HCT116 (cell line): ENCODE measurements at regions not wholly inside any gene's neighbourhood (a gene's known extent, or its start where the extent isn't known, plus 50 kb on each side); places are given as distances from the start of the nearest gene placed in this dataset.

ENCODE experiments used
- ATAC-seq: fragments of 200-7000 bp; cut with Tn5 transposase; 2 replicates; pipeline ENCODE4 v1.9.1; 2020; ENCODE audit warnings: mild to moderate bottlenecking, moderate library complexity
- BruUV-seq: library from RNA; stranded (reverse); fragments of 400-500 nt; replicated peaks from 2 replicates; lab custom pipeline; 2021; lab: Mats Ljungman, UMichigan
- CTCF ChIA-PET: fragments of 300-600 bp; sonication (Branson Sonifier 250); formaldehyde crosslinking; loops from one replicate; lab custom pipeline; 2021; ENCODE audit warnings: antibody characterized with exemption; lab: Charles Lee
- POLR2A ChIA-PET: fragments of 300-600, 350-600 bp; sonication (Branson Sonifier 250); formaldehyde crosslinking; loops from one replicate; lab custom pipeline; 2021; ENCODE audit warnings: antibody characterized with exemption; lab: Charles Lee
- RAD21 ChIA-PET, 2 experiments: fragments of 300-600 bp; sonication (Branson Sonifier 250); formaldehyde crosslinking; loops; one replicate each; lab custom pipeline; 2023; ENCODE audit warnings: low total read pairs in 2 of 2; ENCODE audit not compliant: uncharacterized antibody in 2 of 2, unreplicated experiment in 2 of 2, low non-redundant PET in 1 of 2; lab: Charles Lee
- DNase-seq: peaks from one replicate; pipeline ENCODE4 v3.0.0-alpha.2; 2010; ENCODE audit warnings: low read depth, low spot score
- H2AFZ ChIP-seq: fragments of 200-600 bp; shearing (Covaris generic), sonication (generic); 2 replicates; pipeline ENCODE4 v1.6.1; 2017; ENCODE audit warnings: low read depth, mixed run types, mixed read lengths, antibody characterized with exemption, low read length; ENCODE audit not compliant: poor library complexity, severe bottlenecking
- H3K27ac ChIP-seq: 2 replicates; pipeline ENCODE4 v1.5.1; 2012; ENCODE audit warnings: low read depth, low read length
- H3K27me3 ChIP-seq: fragments of 200-600 bp; sonication (generic); 2 replicates; pipeline ENCODE4 v1.6.1; 2016; ENCODE audit warnings: mixed run types, low read length, mixed read lengths; ENCODE audit not compliant: insufficient read depth
- H3K36me3 ChIP-seq, 2 experiments: fragments of 200-500 bp in 1 of 2; fragments of 200-600 bp in 1 of 2; sonication (Bioruptor generic) in 1 of 2; sonication (generic) in 1 of 2; 2 replicates each; pipeline versions ENCODE4 v1.5.1 to v1.6.1; 2014 to 2016; ENCODE audit warnings: low read length in 2 of 2, inconsistent platforms in 1 of 2, mixed read lengths in 1 of 2, mixed run types in 1 of 2; ENCODE audit not compliant: insufficient read depth in 2 of 2, control insufficient read depth in 1 of 2
- H3K4me1 ChIP-seq, 2 experiments: fragments of 200-600 bp in 1 of 2; sonication (generic) in 1 of 2; 2 replicates each; pipeline versions ENCODE4 v1.5.1 to v1.6.1; 2012 to 2017; ENCODE audit warnings: low read length in 2 of 2, inconsistent platforms in 1 of 2, mild to moderate bottlenecking in 1 of 2, mixed read lengths in 1 of 2, mixed run types in 1 of 2, moderate library complexity in 1 of 2; ENCODE audit not compliant: insufficient read depth in 2 of 2, control insufficient read depth in 1 of 2
- H3K4me2 ChIP-seq: fragments of 200-600 bp; sonication (generic); 2 replicates; pipeline ENCODE4 v1.6.1; 2017; ENCODE audit warnings: mixed run types, low read length, mixed read lengths
- H3K4me3 ChIP-seq, 2 experiments: fragments of 200-600 bp in 1 of 2; sonication (generic) in 1 of 2; replicated peaks in 1 of 2; 2 replicates each; pipeline ENCODE4 v1.5.1; 2011 to 2016; ENCODE audit warnings: low read length in 2 of 2, control low read depth in 1 of 2, low read depth in 1 of 2, mild to moderate bottlenecking in 1 of 2, mixed read lengths in 1 of 2, mixed run types in 1 of 2
- H3K79me2 ChIP-seq: fragments of 200-600 bp; sonication (generic); 2 replicates; pipeline ENCODE4 v1.6.1; 2017; ENCODE audit warnings: mild to moderate bottlenecking, mixed run types, low read length, moderate library complexity, mixed read lengths; ENCODE audit not compliant: insufficient read depth
- H3K9ac ChIP-seq: fragments of 200-600 bp; sonication (generic); 2 replicates; pipeline ENCODE4 v1.6.1; 2016; ENCODE audit warnings: low read length, mixed read lengths
- H3K9me2 ChIP-seq: fragments of 200-600 bp; sonication (generic), shearing (Covaris generic); 2 replicates; pipeline ENCODE4 v1.6.1; 2017; ENCODE audit warnings: mixed run types, mild to moderate bottlenecking, moderate library complexity; ENCODE audit not compliant: insufficient read depth
- H3K9me3 ChIP-seq, 2 experiments: fragments of 200-500 bp in 1 of 2; fragments of 200-600 bp in 1 of 2; sonication (Bioruptor generic) in 1 of 2; sonication (generic) in 1 of 2; 2 replicates each; pipeline ENCODE4 v1.6.1; 2014 to 2017; ENCODE audit warnings: low read length in 2 of 2, mixed read lengths in 2 of 2, inconsistent platforms in 1 of 2, low read depth in 1 of 2, mild to moderate bottlenecking in 1 of 2, mixed run types in 1 of 2, moderate library complexity in 1 of 2; ENCODE audit not compliant: control insufficient read depth in 1 of 2, insufficient read depth in 1 of 2
- H4K20me1 ChIP-seq: fragments of 200-600 bp; sonication (generic), shearing (Covaris generic); 2 replicates; pipeline ENCODE4 v1.6.1; 2017; ENCODE audit warnings: mixed run types, mild to moderate bottlenecking, moderate library complexity; ENCODE audit not compliant: insufficient read depth
- ATF3 ChIP-seq: IDR thresholded peaks from 2 replicates; pipeline ENCODE4 v1.6.1; 2012
- CBX3 ChIP-seq: IDR thresholded peaks from 2 replicates; pipeline ENCODE4 v1.6.1; 2012; ENCODE audit warnings: low read depth
- ELF1 ChIP-seq: IDR thresholded peaks from 2 replicates; pipeline ENCODE4 v1.6.1; 2012; ENCODE audit warnings: low read depth, borderline replicate concordance
- EZH2 ChIP-seq: fragments of 200-600 bp; sonication (generic); IDR thresholded peaks from 2 replicates; pipeline ENCODE4 v1.6.1; 2017; ENCODE audit warnings: antibody characterized with exemption, mixed run types
- POLR2A ChIP-seq: IDR thresholded peaks from 2 replicates; pipeline ENCODE4 v1.7.0; 2011; ENCODE audit warnings: borderline replicate concordance; ENCODE audit not compliant: insufficient read depth, insufficient read length; ENCODE audit errors: extremely low read depth
- REST ChIP-seq: IDR thresholded peaks from 2 replicates; pipeline ENCODE4 v1.6.1; 2012; ENCODE audit warnings: low read depth
- SIN3A ChIP-seq: IDR thresholded peaks from 2 replicates; pipeline ENCODE4 v1.6.1; 2012; ENCODE audit warnings: low read depth
- SRF ChIP-seq: IDR thresholded peaks from 2 replicates; pipeline ENCODE4 v1.6.1; 2012; ENCODE audit warnings: low read depth
- ZFX ChIP-seq: fragments of 450-650 bp; IDR thresholded peaks from 2 replicates; pipeline ENCODE4 v1.6.1; 2017
- intact Hi-C: fragments of 100-400 bp; cut with micrococcal nuclease; formaldehyde crosslinking; loops from 2 replicates; pipeline ENCODE4 v1.10.0; 2022
- TF ChIP-seq, protein P1 (sequence below), 3 experiments: fragments of 200-600 bp in 1 of 3; sonication (generic) in 1 of 3; IDR thresholded peaks in 2 of 3; conservative IDR thresholded peaks in 1 of 3; 2 replicates each; pipeline ENCODE4 v1.5.1; 2012 to 2017; ENCODE audit warnings: low read depth in 2 of 3, low read length in 2 of 3, antibody characterized with exemption in 1 of 3, borderline replicate concordance in 1 of 3, control low read depth in 1 of 3, mild to moderate bottlenecking in 1 of 3, mixed read lengths in 1 of 3, mixed run types in 1 of 3, moderate library complexity in 1 of 3; ENCODE audit not compliant: insufficient read depth in 1 of 3
- TF ChIP-seq, protein P2 (sequence below): IDR thresholded peaks from 2 replicates; pipeline ENCODE4 v1.6.1; 2011; ENCODE audit warnings: mild to moderate bottlenecking, low read length, moderate library complexity; ENCODE audit not compliant: insufficient replicate concordance; ENCODE audit errors: extremely low read depth

GRCh38 chr13:76552807-76553206 is 333.4 kb downstream of the KCTD12 start (continued):
- no peak for TF ChIP-seq REST
- TF ChIP-seq CBX3, result no peak
- TF ChIP-seq, protein P1, sequence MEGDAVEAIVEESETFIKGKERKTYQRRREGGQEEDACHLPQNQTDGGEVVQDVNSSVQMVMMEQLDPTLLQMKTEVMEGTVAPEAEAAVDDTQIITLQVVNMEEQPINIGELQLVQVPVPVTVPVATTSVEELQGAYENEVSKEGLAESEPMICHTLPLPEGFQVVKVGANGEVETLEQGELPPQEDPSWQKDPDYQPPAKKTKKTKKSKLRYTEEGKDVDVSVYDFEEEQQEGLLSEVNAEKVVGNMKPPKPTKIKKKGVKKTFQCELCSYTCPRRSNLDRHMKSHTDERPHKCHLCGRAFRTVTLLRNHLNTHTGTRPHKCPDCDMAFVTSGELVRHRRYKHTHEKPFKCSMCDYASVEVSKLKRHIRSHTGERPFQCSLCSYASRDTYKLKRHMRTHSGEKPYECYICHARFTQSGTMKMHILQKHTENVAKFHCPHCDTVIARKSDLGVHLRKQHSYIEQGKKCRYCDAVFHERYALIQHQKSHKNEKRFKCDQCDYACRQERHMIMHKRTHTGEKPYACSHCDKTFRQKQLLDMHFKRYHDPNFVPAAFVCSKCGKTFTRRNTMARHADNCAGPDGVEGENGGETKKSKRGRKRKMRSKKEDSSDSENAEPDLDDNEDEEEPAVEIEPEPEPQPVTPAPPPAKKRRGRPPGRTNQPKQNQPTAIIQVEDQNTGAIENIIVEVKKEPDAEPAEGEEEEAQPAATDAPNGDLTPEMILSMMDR (IDR thresholded peaks at IDR 0.05 in 2 of 3, conservative IDR thresholded peaks at IDR 0.05 in 1 of 3; ENCODE audit: borderline replicate concordance in 1 of 3, insufficient read depth in 1 of 3, low read depth in 2 of 3, low read length in 2 of 3), result no peak
- TF ChIP-seq, all 23 proteins: peak for 0

GRCh38 chr13:76552041-76552772 is 334.0 kb downstream of the KCTD12 start:
- ATAC-seq (no peak), DNase-seq (no peak)
- Histone ChIP-seq H2AFZ (no peak overlapping the region), H3K79me2 (no peaks in the 10 kb centered on the region), H3K36me3 (no peaks in the 10 kb centered on the region), H3K4me3 (no peak overlapping the region), H3K9ac (no peak overlapping the region), H4K20me1 (no peaks in the 10 kb centered on the region), H3K4me2 (no peak overlapping the region), H3K9me2 (no peaks in the 10 kb centered on the region), H3K27me3 (no peaks in the 10 kb centered on the region), H3K9me3 (no peaks in the 10 kb centered on the region), H3K27ac (no peak overlapping the region), H3K4me1 (no peaks in the 10 kb centered on the region)
- RAD21 ChIA-PET, result no interaction called here
- CTCF ChIA-PET, result no interaction called here
- intact Hi-C loops, result no loop called here
- BruUV-seq, result no TSS peak
- POLR2A ChIA-PET, result no interaction called here
- TF ChIP-seq, protein P2, sequence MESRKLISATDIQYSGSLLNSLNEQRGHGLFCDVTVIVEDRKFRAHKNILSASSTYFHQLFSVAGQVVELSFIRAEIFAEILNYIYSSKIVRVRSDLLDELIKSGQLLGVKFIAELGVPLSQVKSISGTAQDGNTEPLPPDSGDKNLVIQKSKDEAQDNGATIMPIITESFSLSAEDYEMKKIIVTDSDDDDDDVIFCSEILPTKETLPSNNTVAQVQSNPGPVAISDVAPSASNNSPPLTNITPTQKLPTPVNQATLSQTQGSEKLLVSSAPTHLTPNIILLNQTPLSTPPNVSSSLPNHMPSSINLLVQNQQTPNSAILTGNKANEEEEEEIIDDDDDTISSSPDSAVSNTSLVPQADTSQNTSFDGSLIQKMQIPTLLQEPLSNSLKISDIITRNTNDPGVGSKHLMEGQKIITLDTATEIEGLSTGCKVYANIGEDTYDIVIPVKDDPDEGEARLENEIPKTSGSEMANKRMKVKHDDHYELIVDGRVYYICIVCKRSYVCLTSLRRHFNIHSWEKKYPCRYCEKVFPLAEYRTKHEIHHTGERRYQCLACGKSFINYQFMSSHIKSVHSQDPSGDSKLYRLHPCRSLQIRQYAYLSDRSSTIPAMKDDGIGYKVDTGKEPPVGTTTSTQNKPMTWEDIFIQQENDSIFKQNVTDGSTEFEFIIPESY, result no peak
- TF ChIP-seq ATF3 (no peak), REST (no peak), EZH2 (no peak), SRF (no peak), SIN3A (no peak), POLR2A (no peak), CBX3 (no peak), ELF1 (no peak), ZFX (no peak)
